Kidney epithelial cell (primary cell): ENCODE measurements at regions not wholly inside any gene's neighbourhood (a gene's known extent, or its start where the extent isn't known, plus 50 kb on each side); places are given as distances from the start of the nearest gene placed in this dataset.
A peak's percentile ranks its signal among the peaks of the same experiment; 100 is the strongest.

Experiments
- DNase-seq: peaks from one replicate; pipeline ENCODE4 v3.0.0-alpha.2; 2010; ENCODE audit warnings: low read depth
- H3K27me3 ChIP-seq: 2 replicates; pipeline ENCODE4 v1.6.0; 2011; ENCODE audit warnings: low read length; ENCODE audit not compliant: control insufficient read depth, insufficient read depth
- H3K36me3 ChIP-seq: 2 replicates; pipeline ENCODE4 v1.5.1; 2011; ENCODE audit warnings: low read length; ENCODE audit not compliant: control insufficient read depth, insufficient read depth
- H3K4me3 ChIP-seq: 2 replicates; pipeline ENCODE4 v1.5.1; 2011; ENCODE audit warnings: low read depth, mild to moderate bottlenecking, control low read depth, low read length
- TF ChIP-seq, protein P1 (sequence below): IDR thresholded peaks from 2 replicates; pipeline ENCODE4 v1.5.1; 2011; ENCODE audit warnings: mild to moderate bottlenecking, moderate library complexity, low read length, control low read depth, inconsistent platforms; ENCODE audit not compliant: insufficient read depth, poor library complexity, severe bottlenecking

DNA sequence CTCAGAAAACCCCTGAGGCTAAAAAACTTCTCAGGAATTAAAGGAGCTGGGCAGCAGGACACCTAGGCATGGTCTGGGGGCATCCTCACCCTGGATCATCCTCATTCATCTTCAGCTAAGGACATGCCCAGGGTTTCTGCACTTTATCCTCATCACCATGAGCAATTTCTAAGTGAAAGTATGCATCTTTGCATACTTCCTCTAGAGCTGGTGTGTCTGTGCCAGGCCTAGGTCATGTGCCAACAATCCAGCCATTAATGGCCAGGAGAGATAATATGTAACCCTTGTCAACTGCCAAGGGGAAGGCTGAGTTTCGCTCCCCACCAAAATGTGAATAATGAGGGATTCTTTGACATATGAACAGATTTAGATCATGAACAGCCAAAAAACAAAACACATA is 160.5 kb downstream of the KITLG start:
- Histone ChIP-seq H3K4me3 (no peak overlapping the region), H3K36me3 (no peaks in the 10 kb centered on the region), H3K27me3 (no peaks in the 10 kb centered on the region)
- DNase-seq: no peak
- TF ChIP-seq, protein P1, sequence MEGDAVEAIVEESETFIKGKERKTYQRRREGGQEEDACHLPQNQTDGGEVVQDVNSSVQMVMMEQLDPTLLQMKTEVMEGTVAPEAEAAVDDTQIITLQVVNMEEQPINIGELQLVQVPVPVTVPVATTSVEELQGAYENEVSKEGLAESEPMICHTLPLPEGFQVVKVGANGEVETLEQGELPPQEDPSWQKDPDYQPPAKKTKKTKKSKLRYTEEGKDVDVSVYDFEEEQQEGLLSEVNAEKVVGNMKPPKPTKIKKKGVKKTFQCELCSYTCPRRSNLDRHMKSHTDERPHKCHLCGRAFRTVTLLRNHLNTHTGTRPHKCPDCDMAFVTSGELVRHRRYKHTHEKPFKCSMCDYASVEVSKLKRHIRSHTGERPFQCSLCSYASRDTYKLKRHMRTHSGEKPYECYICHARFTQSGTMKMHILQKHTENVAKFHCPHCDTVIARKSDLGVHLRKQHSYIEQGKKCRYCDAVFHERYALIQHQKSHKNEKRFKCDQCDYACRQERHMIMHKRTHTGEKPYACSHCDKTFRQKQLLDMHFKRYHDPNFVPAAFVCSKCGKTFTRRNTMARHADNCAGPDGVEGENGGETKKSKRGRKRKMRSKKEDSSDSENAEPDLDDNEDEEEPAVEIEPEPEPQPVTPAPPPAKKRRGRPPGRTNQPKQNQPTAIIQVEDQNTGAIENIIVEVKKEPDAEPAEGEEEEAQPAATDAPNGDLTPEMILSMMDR: no peak

DNA sequence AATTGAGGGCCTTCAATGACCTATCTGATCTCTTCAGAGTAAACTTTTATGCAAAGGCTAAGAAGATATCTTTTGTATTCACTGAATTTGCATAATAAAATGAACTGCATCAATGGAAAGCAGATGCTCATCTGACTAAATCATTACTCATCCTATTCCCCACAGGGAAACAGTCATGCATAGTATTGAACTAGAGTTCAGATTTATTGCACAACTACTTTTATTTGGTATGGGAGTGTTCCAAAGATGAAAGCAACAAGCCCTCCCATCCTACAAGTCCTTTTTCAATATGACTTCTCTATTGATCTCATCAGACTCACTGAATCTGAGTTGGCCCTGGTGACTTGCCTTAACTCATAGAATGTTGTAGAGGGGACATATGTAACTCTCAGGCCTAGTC is 159.8 kb downstream of the KITLG start:
- H3K4me3 ChIP-seq: no peak overlapping the region
- H3K27me3 ChIP-seq: no peaks in the 10 kb centered on the region
- TF ChIP-seq, protein P1: no peak
- H3K36me3 ChIP-seq: no peaks in the 10 kb centered on the region
- peak; percentile 39 for DNase-seq

DNA sequence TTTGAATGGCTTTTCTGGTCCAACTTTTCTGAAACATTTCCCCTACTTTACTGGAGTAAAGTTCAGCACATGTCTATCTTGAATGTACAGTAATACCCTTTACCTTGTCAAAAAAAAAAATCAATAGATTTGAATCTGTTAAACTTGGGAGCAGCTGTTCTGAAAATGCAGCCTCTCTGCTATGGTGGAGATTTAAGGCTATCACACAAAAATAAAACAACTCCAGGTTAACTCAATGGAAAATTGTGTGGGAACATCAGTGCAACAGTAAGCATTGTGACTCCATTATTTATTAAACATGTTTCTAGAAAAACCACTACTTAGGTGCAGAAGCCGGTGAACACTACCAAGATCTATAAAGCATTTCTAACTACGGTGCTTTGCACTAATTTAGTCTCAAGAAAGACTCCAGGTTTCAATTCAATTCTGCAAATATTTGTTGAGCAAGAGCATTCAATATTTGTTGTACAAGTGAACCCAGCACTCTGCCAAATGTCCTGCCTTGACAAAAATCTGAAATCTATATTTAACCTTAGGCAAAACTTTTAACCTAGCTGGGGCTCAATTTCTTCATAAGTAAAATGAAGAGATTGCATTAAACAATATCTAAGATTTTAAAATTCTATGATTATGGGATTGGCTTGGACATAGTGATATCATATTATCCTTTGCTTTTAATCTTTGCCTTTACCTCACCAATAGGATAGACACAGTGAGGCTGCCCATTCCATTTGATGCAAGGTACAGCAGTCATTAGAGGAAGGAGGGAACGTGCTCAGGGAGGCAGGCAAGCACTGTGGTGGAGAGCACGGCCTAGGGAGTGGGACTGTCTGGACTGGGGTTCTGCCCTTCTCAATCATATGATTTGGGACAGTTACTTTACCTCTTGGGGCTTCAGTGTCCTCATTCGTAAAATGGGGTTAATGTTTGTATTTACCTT is 155.2 kb downstream of the KITLG start:
- DNase-seq: no peak
- Histone ChIP-seq H3K27me3 (no peaks in the 10 kb centered on the region), H3K4me3 (no peak overlapping the region), H3K36me3 (no peaks in the 10 kb centered on the region)
- TF ChIP-seq, protein P1: no peak

DNA sequence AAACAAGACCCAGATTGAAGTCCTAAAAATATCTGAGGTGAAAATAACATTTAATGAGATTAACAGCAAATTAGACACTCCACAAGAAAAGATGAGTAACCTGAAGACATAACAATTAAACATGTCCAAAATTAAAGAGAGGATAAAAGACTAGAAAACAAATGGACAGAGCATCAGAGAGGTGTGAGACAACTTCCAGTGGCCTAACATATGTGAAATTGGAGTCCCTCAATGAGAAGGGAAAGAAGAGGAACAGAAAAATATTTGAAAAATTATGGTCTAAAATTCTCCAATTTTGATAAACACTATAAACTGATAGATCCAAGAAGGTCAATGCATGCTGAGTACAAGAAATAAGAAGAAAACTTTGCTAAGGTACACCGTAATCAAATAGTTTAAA is 151.9 kb downstream of the KITLG start:
- no peak for DNase-seq
- no peaks in the 10 kb centered on the region for H3K27me3 ChIP-seq
- TF ChIP-seq, protein P1: no peak
- no peaks in the 10 kb centered on the region for H3K36me3 ChIP-seq
- H3K4me3 ChIP-seq: no peak overlapping the region

DNA sequence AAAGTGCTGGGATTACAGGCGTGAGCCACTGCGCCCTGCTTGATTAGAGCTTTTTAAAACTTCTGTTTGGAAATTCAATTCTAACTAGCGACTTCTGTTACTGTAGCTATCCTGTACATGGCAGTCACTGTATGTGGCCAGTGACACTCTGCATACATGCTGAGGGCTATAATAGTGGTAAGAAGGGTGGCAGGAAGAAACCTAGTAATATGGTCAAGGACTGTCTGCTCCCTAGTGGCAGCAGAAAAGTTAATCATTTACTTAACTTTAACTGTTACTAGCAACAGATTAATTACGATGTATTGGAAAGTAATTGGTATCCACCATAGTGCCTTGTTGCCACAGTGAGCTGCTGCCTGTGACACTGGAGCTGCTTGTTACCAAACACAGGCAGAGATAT is 149.0 kb downstream of the KITLG start:
- H3K4me3 ChIP-seq: no peak overlapping the region

More for the DNA sequence above, 149.0 kb downstream of the KITLG start:
- no peak for DNase-seq
- Histone ChIP-seq H3K27me3 (no peaks in the 10 kb centered on the region), H3K36me3 (no peaks in the 10 kb centered on the region)
- TF ChIP-seq, protein P1: no peak
